GM19324 (cell line): ENCODE measurements at regions not wholly inside any gene's neighbourhood (a gene's known extent, or its start where the extent isn't known, plus 50 kb on each side); places are given as distances from the start of the nearest gene placed in this dataset.

Experiments
- ATAC-seq: cut with Tn5 transposase; IDR thresholded peaks from one replicate; pipeline ENCODE4 v1.9.1; 2021; ENCODE audit warnings: mild to moderate bottlenecking, moderate library complexity; ENCODE audit not compliant: unreplicated experiment, low FRiP score

DNA sequence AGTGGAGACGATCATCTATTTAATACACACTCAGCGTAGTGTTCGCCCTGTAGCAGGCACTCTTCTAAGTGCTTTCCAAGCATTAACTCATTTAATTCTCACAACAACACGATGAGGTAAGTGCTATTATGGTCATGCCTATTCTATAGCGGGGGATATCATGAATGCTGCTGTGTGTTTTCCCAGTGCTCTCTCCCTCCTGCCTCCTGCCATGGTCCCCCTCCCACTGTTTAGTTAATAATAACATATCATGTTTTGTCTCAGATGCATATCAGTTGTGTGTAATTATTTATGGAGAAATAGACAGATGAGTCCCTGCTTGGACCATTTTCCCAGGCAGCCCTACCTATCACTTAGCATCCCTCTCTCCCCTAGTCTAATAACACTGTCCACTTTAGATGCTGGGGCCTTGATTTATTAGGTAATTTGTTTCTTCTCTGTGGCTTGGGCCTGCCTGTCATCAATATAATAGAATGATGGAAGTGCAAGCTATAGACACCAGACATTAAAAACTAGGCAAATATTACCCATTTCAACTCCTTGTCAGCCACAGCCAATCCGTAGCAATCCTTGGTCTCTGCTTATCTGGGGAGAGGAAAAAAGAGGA lies 122.9 kb upstream of the TLE3 start:
- ATAC-seq = no peak

DNA sequence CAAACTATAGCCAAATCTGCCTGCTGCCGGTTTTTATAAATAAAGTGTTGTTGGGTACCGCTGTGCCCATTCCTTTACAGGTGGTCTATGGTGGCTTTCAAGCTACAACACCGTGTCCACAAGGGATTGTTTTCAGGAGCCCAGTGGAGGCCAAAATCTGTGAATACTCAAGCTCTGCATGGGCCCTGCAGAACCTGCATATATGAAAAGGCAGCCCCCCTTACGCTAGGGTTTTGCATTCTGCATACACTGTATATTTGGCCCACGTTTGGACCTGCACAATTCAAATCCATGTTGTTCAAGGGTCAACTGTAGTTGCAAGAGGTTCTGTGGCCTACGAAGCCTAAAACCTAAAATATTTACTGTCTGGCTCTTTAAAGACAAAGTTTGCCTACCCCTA lies 122.2 kb upstream of the TLE3 start:
- ATAC-seq = no peak

DNA sequence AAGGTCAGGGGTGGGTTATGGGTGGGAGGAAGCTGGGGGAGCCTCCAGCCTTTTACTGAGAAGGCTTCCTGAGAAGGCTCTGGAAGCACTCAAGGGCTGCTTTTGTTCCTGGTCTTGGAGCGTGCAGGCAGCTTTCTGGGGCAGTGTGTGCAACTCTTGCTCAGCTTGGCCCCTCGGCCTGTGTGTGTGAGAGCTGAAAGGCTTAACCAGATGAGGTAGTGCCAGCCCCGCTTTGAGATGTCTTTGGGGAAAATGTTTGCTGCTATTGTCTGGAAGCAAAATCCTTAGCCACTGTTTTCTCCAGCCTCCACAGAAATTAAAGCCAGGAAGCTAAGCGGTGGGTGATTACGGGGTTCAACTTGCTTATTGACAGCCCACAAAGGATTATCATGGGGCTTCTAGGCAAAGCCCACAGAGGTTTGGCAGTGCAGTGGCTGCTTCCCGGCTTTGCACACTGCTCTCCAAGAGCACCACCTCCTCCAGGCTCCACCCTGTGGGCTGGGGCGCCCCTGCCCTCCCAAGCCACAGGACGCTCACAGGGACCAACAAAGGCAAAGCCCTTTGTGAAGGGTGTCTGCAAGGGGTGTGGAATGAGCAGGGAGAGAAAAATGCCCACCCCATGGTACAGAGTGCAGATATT lies 121.7 kb upstream of the TLE3 start:
- ATAC-seq = no peak

DNA sequence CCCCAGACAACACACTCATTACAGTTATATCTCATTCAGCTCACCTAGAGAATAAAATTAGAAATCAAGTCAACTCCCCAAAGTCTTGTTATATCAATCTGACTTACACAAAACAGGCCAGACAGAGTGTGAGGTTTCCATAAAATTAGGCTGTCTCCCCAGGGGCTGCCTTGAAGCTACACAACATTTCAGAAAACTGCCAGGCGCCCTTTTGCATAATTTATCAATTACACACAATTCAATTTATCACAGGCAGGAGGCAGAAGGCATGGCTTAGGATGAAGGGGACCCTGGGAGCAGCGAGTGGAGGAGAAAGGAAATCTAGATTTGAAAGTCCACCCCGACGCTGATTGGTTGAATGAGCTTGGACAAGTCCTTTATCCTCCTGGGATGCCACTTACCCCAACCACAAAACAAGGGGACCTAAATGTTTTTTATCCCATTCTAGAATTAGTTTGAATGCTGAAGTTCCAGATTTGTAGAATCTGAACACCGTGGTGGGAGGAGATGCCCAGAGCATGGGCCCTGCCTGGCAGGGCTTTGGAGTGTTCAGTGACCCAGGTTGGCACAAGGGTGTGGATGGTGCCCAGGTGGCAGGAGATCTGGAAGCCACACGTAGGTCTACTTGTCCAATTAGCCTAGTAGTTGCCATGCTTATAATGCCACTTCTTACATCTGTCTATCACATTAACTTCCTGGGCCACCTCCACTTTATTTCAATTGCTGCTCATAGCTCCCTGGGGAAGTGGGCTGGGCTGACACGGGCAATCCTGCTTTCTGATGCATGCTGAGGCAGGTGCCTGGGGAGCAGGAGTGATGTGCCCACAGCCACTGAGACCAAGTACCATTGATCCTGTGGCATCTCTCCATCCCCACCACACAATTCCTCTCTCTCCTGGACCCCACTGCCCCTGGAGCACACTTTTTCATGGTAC lies 119.8 kb upstream of the TLE3 start:
- no peak for ATAC-seq

DNA sequence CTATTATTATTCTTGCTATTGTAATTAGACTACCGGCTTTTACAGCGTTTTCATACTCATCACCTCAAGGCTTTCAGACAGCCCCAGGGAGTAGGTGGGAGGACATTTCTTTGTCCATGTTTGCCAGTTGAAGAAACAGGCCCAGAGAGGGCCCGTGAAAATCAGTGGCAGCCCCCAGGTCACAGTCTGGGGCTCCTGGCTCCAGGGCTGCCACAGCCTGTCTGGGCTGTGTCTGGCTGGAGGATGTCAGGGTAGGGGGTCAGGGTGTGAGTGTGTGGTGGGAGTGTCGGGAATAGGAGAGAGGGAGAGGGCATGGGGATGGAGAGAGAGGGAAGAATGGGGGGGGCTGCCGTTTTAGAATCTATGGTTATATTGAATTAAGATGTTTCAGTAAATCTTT lies 118.2 kb upstream of the TLE3 start:
- ATAC-seq = no peak

DNA sequence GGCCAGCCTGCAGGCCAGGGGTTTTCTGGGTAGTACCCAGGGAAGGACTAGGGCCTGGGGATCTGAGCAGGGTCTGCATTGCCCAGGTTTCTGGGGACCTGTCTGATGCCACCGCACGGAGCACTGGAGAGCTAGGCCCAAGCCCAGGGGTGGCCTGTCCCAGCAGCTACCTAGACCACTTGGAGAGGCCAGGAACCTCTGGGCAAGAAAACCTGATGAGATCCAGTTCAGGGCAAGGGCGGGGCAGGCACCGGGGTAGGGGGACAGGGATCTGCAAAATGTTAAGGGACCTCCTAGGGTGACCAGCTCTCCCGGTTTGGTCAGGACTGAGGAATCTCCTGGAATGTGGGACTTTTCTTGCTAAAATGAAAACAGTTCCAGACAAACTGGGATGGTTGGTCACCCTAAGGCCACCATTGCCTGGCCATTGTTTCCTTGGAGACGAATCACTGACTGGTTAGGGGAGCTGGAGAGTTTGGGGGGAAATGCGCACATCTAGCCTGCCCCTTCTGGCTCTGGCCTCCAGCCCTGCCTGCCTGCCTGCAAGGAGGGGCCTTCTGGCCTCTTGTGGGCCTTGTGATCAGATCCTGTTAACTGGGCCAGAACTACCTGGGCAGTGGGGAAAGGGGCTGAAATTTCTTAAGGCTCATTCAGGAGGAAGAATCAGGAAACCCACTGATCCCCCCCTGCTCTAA lies 117.4 kb upstream of the TLE3 start:
- no peak for ATAC-seq

DNA sequence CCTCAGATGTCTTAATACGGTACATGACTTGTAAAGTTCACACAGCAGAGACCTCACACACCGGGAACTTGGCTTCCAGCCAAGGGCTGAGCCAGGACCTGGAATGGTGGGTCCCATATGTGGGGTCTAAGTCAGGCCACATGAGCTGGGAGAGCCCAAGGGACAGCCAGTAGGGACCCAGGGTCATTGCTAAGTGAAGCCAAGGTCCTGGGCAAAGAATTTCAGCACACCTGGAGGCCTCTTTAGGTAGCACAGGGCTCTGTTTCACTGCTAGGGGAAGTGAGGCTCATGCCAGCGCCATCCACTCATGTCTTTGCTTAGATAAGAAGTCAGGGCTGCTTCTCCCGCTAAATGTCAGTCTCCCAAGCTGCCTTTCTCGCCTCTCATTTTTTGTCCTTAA lies 116.6 kb upstream of the TLE3 start:
- ATAC-seq = no peak

DNA sequence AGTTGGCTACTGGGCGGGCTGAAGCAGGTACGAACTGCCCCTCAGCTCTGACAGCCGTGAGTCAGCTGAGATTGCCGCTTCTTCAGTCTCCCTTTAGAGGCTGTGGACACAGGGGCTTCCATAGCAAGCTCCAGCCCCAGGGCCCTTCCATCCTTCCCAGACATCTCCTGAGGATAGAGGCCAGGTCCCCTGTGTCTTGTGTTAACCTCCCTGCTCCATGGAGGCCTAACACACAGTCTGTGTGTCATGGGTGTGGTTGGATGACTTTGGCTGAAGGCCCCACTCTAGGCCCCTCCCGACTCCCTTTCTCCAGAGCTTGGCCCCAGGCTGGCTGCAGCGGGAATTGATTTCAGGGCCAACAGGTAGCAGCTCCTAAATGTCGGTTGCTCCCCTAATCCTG lies 116.1 kb upstream of the TLE3 start:
- ATAC-seq = no peak

DNA sequence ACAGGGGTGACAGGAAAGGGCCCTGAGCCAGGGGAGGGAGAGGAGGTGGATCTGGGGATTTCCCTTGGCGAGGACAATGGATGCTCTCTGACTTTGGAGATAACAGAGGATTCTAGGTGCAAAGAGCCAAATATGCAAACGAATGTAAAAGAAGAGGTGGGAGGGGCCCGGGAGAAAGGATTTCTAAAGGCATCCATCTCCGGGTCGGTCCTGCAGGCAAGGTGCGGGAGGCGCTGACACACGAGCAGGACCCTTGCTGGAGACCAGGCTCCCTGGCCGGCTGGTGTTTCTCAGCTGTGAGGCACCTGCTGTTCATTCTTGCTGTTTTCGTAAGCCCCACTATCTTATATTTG lies 115.2 kb upstream of the TLE3 start:
- no peak for ATAC-seq

DNA sequence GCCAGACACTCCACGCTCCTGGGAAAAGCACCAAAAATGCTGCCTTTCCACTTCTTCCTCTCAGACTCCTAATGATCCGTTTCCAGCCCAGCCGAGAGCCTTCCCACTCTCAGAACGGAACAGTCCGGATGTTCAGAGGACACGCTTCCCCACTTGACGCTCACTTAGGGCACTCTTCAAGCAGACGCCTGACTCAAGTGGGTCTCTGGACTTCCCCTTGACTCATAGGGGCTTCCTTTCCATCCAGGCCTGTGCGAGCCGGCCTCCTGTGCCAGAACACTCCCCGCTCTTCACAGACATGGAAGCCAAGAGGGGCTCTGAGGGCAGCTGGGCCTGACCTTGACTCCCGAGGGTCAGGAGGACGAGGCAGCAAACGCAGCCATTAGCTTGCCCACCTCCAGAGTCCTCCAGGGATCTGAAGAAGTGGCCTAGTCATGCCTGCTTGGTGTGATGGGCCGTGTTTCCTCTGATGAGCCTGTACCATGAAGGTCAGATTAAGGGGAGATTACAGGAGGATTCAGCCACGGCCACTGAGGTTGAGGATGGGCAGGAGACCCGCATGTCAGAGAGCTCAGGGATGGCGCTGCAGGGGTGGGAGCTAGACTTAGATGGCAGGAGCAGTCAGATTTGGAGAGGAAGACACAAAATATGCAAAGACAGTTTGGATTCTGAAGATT lies 114.7 kb upstream of the TLE3 start:
- ATAC-seq = no peak

DNA sequence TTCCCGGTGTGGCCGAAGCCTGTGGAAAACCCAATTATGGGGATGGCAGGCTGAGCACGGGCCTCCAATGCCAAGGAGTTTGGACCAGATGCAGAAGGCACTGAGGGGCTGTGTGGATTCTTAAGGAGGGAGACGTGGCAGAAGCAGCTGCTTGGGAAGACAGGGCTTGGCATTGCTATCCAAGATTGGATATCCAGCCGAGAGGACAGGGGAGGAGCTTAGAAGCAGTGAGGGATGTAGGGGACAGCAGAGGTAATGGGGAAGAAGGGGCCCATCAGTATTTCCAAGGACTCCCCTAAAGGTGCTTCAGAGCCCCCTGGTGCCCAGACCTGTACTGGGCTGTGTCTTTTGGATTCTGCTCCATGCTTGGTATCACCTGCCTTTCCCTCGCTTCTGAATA lies 112.8 kb upstream of the TLE3 start:
- no peak for ATAC-seq

DNA sequence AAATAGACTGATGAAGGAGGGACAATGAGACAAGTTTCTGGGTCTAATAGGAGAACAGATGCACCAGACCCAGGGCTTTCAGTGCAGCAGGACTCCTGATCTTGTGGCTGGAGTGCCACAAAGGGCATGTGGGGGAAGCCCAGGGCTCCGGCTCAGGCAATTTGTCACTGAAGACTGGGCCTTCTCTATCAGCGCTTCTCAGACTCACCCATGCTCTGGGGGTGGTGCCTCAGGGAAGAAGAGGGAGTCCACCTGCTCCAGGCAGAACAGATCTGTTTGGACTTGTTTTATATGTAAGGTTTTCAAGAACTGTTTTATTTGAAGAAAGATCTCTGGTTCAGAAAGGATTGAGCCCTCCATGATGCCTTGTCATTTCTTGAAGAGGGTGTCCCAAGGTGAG lies 112.4 kb upstream of the TLE3 start:
- ATAC-seq = no peak

DNA sequence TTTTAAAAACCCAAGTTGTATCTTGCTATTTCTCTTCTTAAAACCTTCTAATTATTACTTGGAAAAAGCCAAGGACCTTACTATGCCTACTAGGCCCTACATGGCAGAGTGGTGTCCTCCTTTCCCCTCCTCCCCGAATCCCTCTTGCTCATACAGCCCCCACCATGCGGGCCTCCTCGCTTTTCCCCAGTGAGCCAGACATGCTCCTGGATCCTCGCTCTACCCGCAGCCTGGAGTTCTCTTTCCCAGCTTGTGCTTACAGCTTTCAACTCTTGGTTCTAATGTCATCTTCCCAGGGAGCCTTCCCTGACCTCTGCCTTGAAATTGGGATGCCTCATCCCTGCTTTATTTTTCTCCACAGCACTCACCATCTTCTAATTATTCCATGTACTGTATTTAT lies 111.8 kb upstream of the TLE3 start:
- no peak for ATAC-seq

DNA sequence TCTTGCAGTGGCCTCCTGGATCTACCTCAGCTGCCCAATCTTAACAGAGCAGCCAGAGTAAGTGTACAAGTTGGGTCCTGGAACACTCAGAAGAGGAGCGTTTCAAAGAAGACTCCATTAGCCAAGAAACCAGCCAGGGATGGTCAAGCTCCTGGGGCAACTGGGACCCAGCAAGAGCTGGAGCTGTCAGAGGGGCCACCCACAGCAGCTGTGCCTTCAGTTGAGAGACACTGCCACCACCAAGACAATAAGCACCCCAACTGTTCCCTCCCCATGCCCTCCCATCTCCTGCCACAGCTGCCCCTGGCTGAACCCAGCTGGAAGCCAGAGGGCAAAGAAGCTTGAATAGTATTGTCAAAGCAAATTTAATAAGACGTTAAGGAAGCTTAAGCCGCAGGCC lies 110.6 kb upstream of the TLE3 start:
- ATAC-seq = no peak

DNA sequence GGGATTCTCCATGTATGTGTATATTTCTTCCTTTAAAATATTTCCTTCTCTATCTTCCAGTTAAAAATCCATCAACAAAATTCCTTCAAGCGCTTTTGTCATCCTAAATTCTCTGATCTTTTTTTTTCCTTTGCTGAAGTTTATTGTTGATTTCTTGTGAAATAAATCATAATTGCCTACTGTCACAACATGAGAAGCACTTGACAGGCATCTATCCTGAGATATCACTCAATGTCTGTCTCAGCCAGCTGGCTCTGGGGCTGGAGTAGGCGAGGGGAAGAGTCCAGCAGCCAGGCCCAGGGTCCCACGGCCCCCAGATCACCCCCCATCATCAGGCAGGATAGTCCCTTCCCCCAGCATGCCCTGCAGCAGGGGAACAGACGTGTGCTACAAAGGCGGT lies 109.0 kb upstream of the TLE3 start:
- ATAC-seq = no peak

DNA sequence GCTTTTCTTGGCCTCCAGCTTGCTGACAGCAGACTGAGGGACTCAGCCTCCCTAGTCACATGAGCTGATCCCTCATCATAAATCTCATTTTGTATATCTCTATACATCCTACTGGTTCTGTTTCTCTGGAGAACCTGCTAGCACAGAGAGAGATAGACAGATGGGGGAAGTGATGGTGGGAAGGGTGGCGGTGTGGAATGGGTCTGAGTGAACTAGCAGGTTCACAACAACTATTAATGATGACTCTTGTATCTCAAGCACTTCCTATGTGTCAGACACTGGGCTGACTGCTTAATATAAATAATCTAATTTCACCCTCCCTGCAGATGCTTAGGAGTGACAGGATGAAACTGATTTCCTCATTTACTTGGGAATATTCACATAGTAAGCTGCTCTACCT lies 106.9 kb upstream of the TLE3 start:
- ATAC-seq = no peak

DNA sequence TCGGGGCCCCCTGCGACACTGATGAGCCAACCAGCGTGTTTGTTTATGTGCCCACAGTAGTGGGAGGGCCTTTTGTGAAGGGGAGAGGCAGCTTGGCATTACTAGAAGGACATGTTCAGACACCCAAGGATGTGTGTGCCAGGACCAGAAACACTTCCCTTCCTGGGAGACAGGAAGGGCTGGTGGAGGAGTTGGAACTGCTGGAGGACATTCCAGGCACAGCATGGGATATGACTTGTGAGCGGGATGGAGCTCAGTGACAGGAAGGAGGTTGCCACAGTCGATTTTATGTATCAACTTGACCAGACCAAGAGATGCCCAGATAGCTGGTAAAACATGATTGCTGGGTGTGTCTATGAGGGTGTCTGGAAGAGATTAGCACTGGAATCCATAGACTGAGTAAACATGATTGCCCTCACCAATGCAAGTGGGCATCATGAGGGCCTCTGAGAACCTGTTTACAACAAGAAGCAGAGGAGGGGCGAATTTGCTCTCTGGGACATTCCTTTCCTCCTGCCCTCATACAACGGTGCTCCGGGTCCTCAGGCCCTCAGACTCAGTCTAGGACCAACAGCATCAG lies 106.4 kb upstream of the TLE3 start:
- no peak for ATAC-seq

DNA sequence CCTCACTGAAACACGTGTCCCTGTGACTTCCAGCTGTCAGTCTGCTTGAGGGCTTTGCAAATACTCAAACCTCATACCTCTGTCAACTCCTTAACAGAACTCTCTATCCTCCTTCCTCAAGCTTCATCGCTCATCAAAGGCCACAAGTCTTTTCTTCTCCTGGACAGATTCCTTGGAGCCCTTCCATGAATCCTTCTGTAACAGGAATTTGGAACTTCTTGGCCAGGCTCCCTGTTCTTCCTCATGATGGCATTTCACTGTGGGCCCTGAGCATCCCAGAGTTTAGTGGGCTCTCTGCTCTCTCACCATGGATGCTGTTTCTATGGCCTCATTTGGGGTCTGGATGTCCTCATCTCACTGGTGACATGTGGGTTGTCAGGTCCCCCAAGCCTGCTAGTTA lies 105.0 kb upstream of the TLE3 start:
- no peak for ATAC-seq

DNA sequence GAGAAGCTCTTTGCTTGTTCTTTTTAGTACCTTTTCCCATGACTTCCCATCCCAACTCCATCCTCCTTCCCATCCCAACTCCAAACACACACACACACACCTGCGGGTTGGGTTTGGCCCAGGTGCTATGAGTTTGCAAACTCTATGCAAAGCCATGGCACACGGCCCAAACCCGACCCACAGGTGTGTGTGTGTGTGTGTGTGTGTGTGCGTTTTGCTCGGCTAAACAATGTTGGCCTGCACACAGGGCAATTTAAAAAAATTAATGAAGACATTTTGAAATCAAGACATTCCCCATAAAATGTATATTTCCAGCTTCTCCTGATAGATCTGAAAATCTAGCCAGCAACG lies 103.7 kb upstream of the TLE3 start:
- ATAC-seq = no peak
